Suprapubic skin (tissue), 4 donors: ENCODE measurements at regions not wholly inside any gene's neighbourhood (a gene's known extent, or its start where the extent isn't known, plus 50 kb on each side); places are given as distances from the start of the nearest gene placed in this dataset.

Experiments
- CTCF ChIP-seq, 2 donors: fragments of 200-600 bp in 1 of 2; fragments of 450-650 bp in 1 of 2; sonication (generic) in 1 of 2; IDR thresholded peaks; one replicate each; pipeline ENCODE4 v1.5.1; 2016 to 2019; ENCODE audit warnings: antibody characterized with exemption in 2 of 2, mild to moderate bottlenecking in 1 of 2, moderate library complexity in 1 of 2
- EP300 ChIP-seq: sonication (generic); formaldehyde crosslinking; IDR thresholded peaks from one replicate; pipeline ENCODE4 v1.6.1; 2017; ENCODE audit warnings: antibody characterized with exemption
- POLR2A ChIP-seq, 2 donors: fragments of 450-650 bp; IDR thresholded peaks; one replicate each; pipeline ENCODE4 v1.6.1; 2017; ENCODE audit warnings: antibody characterized with exemption in 2 of 2, mild to moderate bottlenecking in 2 of 2, moderate library complexity in 2 of 2
- POLR2AphosphoS5 ChIP-seq, 3 donors: sonication (generic); formaldehyde crosslinking; IDR thresholded peaks; one replicate each; pipeline ENCODE4 v1.6.1; 2017; ENCODE audit warnings: antibody characterized with exemption in 3 of 3

GRCh38 chr5:24389968-24390367 is 254.8 kb downstream of the CDH10 start:
- TF ChIP-seq CTCF (IDR thresholded peaks at IDR 0.05): no peak
- no peak for TF ChIP-seq POLR2A (IDR thresholded peaks at IDR 0.05)
- TF ChIP-seq EP300: no peak
- no peak for TF ChIP-seq POLR2AphosphoS5 (IDR thresholded peaks at IDR 0.05)
